ENCODE measurements at regions not wholly inside any gene's neighbourhood (a gene's known extent, or its start where the extent isn't known, plus 50 kb on each side); places are given as distances from the start of the nearest gene placed in this dataset.

DNA sequence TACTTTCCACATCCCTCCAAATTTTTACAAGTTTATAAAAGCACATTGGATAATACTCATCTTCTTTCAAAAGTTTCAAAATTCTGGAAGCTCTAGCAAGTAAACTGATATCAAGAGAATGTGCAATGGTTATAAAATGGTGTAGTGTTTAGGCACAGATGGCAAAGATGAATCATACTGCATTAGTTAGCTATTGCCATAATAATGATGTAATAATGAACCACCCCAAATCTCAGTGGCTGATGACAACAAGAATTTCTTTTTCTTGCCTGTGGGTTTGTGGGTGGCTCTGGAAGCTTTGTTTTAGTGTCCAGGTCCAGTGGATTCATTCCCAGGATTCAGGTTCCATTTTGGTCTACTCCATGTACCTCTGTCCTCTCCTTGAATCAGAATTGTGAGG lies 319.0 kb downstream of the BRINP1 start:
- TF ChIP-seq, protein P1, sequence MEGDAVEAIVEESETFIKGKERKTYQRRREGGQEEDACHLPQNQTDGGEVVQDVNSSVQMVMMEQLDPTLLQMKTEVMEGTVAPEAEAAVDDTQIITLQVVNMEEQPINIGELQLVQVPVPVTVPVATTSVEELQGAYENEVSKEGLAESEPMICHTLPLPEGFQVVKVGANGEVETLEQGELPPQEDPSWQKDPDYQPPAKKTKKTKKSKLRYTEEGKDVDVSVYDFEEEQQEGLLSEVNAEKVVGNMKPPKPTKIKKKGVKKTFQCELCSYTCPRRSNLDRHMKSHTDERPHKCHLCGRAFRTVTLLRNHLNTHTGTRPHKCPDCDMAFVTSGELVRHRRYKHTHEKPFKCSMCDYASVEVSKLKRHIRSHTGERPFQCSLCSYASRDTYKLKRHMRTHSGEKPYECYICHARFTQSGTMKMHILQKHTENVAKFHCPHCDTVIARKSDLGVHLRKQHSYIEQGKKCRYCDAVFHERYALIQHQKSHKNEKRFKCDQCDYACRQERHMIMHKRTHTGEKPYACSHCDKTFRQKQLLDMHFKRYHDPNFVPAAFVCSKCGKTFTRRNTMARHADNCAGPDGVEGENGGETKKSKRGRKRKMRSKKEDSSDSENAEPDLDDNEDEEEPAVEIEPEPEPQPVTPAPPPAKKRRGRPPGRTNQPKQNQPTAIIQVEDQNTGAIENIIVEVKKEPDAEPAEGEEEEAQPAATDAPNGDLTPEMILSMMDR (conservative IDR thresholded peaks at IDR 0.05; ENCODE audit: low read length): no peak
- TF ChIP-seq EZH2phosphoT487 (IDR thresholded peaks at IDR 0.05; ENCODE audit: borderline replicate concordance): no peak
